ENCODE measurements at regions not wholly inside any gene's neighbourhood (a gene's known extent, or its start where the extent isn't known, plus 50 kb on each side); places are given as distances from the start of the nearest gene placed in this dataset.

- TF ChIP-seq CTCF (IDR thresholded peaks at IDR 0.05) (no peak), POLR2A (IDR thresholded peaks at IDR 0.05) (no peak), POLR2AphosphoS5 (IDR thresholded peaks at IDR 0.05) (no peak)
Observed at GRCh38 chr21:21952566-21952965, 954.4 kb downstream of the NCAM2 start.

Data from suprapubic skin (tissue), 4 donors.